Renal cortex interstitium (tissue), 11 donors: ENCODE measurements at regions not wholly inside any gene's neighbourhood (a gene's known extent, or its start where the extent isn't known, plus 50 kb on each side); places are given as distances from the start of the nearest gene placed in this dataset.

Experiments
- DNase-seq, 11 donors: peaks; one replicate each; pipeline ENCODE4 v3.0.0-alpha.2; 2013; ENCODE audit warnings: low read depth in 9 of 11, low spot score in 4 of 11; ENCODE audit errors: extremely low read depth in 1 of 11

GRCh38 chr1:199660071-199660470 is 367.4 kb upstream of the NR5A2 start:
- no peak for DNase-seq

- DNase-seq, result no peak
These were observed 362.1 kb upstream of the NR5A2 start for GRCh38 chr1:199665371-199665770.

GRCh38 chr1:199667089-199667488 is 360.4 kb upstream of the NR5A2 start:
- DNase-seq, result no peak

GRCh38 chr1:199669916-199670315 is 357.6 kb upstream of the NR5A2 start:
- DNase-seq, result no peak

- no peak for DNase-seq
These were observed 355.8 kb upstream of the NR5A2 start for GRCh38 chr1:199671684-199672083.

- DNase-seq, result no peak
These were observed 351.6 kb upstream of the NR5A2 start for GRCh38 chr1:199675937-199676336.

- no peak for DNase-seq
These were observed 348.7 kb upstream of the NR5A2 start for GRCh38 chr1:199678771-199679170.

GRCh38 chr1:199682081-199682480 is 345.4 kb upstream of the NR5A2 start:
- no peak for DNase-seq

GRCh38 chr1:199684686-199685273 is 342.7 kb upstream of the NR5A2 start:
- DNase-seq, result peak in 8 of 11 donors; percentile 22 to 51 (median 32)

- no peak for DNase-seq
These were observed 342.1 kb upstream of the NR5A2 start for GRCh38 chr1:199685369-199685768.

- no peak for DNase-seq
These were observed 340.2 kb upstream of the NR5A2 start for GRCh38 chr1:199687321-199687720.

GRCh38 chr1:199688133-199688676 is 339.3 kb upstream of the NR5A2 start:
- no peak for DNase-seq

- DNase-seq, result no peak
These were observed 338.7 kb upstream of the NR5A2 start for GRCh38 chr1:199688774-199689173.

- no peak for DNase-seq
These were observed 337.0 kb upstream of the NR5A2 start for GRCh38 chr1:199690496-199690895.

GRCh38 chr1:199691540-199691939 is 336.0 kb upstream of the NR5A2 start:
- DNase-seq, result peak in 5 of 11 donors; percentile 5 to 33 (median 16)

GRCh38 chr1:199693724-199694123 is 333.8 kb upstream of the NR5A2 start:
- no peak for DNase-seq

GRCh38 chr1:199696225-199696624 is 331.3 kb upstream of the NR5A2 start:
- no peak for DNase-seq

- DNase-seq, result no peak
These were observed 329.3 kb upstream of the NR5A2 start for GRCh38 chr1:199698222-199698621.

- DNase-seq, result no peak
These were observed 327.0 kb upstream of the NR5A2 start for GRCh38 chr1:199700551-199700950.

- no peak for DNase-seq
These were observed 325.8 kb upstream of the NR5A2 start for GRCh38 chr1:199701726-199702125.

GRCh38 chr1:199704231-199704630 is 323.3 kb upstream of the NR5A2 start:
- DNase-seq, result no peak
